ENCODE measurements at regions not wholly inside any gene's neighbourhood (a gene's known extent, or its start where the extent isn't known, plus 50 kb on each side); places are given as distances from the start of the nearest gene placed in this dataset.

- no peak for DNase-seq
Observed at GRCh38 chr11:23961503-23962338, 535.1 kb upstream of the LUZP2 start.

DNA sequence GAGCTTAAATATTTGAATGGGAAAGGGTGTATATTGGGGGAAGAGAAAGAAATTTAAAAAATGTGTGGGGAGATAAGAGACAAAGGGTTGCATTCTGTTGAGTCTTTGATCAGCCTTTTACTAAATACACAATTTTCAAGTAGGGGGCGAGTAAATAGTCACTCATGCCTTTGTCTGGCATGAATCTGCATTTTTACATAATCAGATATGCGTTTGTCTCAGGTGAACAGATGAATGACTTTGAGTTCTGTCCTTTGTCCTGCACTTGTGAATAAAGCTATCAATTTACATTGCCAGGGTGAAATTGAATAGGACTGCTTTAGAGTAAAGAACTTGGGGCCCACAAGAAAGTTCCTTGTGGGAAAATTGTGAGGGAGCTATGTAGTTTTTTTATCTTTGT is 523.6 kb upstream of the LUZP2 start:
- no peak for DNase-seq

DNA sequence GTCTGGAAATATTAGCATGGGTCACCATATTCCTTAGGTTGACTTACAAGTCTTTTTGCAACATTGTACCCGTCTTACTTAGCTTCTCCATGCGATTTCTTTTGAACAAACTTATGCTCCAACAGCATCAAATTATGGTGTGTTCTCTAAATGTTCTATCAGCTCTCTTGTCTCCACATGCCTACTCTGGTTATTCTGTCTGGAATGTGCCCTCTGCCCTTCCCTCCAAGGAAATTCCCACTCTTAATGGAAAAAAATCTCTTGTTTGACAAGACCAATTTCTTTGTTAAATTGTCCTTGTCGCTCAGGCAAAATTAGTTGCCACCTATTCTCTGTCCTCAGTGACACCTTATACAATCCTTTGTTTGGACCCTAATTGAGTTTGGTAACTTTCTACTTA is 522.8 kb upstream of the LUZP2 start:
- no peak for DNase-seq

DNA sequence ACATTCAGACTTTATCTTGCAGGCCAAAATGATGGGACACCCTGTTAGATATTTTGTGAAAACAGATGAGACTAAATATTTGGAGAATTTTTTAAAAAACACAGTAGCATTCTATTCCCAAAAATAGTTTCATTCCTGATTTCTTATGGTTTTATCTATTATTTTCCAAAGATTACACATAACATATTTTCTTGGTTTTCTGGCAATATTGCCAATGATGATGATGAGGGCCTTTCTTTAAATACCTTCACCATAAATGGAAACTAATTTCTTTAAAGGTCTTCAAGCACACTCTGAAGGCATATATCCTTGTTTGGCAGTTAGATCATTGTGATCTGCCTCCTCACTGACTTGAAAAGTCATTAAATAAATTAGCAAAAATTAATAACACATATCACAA is 522.3 kb upstream of the LUZP2 start:
- no peak for DNase-seq

DNA sequence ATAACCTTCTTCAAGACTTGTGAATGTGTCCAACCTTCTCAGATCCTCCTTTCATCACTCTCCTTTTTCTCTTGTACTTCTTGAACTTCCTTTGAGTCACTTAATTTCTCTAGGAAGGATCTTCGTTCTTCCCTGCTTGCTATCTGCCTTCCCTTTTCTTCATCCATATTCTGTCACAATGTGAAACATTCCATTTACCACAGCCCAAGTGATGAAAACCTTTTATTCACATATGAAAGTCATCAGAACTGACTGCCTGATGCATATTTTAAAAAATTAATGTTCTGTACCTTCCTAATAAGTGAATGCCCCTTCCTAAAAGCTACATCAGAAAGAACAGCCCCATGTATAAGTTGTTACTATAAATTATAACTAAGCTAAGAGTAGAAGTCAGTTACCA is 520.4 kb upstream of the LUZP2 start:
- DNase-seq, result no peak

DNA sequence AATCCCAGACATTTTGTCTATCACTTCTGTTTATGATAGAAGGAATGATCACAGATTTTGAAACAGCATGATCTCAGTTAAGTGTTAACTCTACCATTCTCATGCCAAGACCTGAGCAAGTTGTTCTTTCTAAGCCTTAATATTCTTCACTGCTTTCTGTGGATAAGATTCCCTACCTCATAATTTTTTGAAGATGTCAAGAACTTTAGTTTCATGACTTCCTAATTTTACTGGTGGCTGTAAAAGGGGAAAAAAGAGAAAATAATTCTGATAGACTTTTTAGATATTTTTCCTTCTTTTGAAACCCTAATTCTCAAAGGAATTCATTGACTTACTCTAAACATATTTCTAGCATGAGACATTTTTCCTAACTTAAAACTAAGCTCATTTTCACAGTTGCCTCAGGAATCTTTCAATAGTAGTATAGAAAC is 520.0 kb upstream of the LUZP2 start:
- DNase-seq, result no peak

GRCh38 chr11:23988381-23989006 is 508.4 kb upstream of the LUZP2 start:
- no peak for DNase-seq

GRCh38 chr11:23990346-23991164 is 506.3 kb upstream of the LUZP2 start:
- DNase-seq, result no peak

DNA sequence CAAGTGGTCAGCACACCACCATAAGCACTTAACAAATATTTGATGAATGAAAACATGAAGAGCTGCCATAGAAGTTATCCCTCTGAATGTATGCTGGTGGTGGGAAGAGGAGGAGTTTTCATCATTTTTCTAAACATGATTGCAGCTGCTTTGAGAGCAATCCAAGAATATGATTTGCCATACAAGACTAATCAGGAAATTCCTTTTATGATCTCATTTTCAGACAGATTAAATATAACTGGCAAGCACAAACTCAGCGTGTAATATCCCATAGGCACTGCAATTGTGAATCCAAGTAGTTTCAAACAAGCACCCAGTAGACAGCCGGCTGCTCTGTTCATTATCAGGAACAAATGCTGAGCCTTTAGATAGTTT is 505.7 kb upstream of the LUZP2 start:
- no peak for DNase-seq

DNA sequence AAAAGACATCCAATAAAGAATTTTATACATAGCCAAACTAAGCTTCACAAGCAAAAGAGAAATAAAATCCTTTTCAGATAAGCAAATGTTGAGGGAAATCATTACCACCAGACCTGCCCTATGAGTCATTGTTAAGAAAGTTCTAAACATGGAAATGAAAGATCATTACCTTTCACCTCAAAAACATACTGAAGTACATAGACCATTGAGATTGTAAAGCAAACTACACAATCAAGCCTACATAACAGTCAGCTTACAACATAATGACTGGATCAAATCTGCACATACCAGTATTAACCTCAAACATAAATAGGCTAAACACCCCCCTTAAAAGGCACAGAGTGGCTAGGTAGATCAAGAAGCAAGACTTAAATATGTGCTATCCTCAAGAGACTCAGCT is 501.0 kb upstream of the LUZP2 start:
- no peak for DNase-seq

- no peak for DNase-seq
Observed at GRCh38 chr11:23997356-23997755, 499.5 kb upstream of the LUZP2 start.

GRCh38 chr11:24005202-24005876 is 491.5 kb upstream of the LUZP2 start:
- DNase-seq, result no peak

DNA sequence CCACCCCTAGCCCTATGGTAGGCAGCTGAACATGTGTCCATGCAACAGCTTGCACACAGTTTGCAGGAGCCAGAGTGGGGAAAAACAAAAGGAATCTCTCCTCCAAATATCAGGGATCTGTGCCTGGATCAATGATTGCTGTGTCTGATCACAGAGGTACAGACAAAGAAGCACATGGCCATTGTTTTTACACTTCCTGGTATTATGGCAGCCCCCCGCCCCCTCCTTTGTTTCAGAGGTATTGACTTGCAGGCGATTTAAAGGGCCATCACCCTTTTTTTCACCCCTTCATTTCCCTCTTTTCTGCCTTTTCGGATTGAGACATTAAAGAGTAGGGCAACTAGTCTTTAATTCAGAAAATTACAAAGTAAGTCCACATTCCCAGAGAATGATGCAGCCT is 453.0 kb upstream of the LUZP2 start:
- no peak for DNase-seq

GRCh38 chr11:24046731-24047130 is 450.1 kb upstream of the LUZP2 start:
- DNase-seq, result no peak

- no peak for DNase-seq
Observed at GRCh38 chr11:24056051-24056450, 440.8 kb upstream of the LUZP2 start.

DNA sequence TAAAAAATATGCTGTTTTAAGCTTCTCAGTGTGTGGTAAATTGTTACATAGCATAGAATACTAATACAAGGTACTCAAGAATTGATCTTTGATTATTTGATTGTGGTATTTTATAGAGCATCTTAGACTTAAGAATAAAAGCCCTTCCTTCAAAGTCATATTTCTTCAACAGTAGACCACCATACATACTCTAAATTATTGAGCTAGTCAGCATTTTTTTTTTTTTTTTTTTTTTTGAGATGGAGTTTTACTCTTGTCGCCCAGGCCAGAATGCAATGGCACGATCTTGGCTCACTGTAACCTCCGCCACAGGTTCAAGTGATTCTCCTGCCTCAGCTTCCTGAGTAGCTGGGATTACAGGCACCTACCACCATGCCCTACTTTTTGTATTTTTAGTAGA is 436.7 kb upstream of the LUZP2 start:
- DNase-seq, result no peak

GRCh38 chr11:24064309-24064903 is 432.4 kb upstream of the LUZP2 start:
- no peak for DNase-seq

- no peak for DNase-seq
Observed at GRCh38 chr11:24068197-24068596, 428.7 kb upstream of the LUZP2 start.

DNA sequence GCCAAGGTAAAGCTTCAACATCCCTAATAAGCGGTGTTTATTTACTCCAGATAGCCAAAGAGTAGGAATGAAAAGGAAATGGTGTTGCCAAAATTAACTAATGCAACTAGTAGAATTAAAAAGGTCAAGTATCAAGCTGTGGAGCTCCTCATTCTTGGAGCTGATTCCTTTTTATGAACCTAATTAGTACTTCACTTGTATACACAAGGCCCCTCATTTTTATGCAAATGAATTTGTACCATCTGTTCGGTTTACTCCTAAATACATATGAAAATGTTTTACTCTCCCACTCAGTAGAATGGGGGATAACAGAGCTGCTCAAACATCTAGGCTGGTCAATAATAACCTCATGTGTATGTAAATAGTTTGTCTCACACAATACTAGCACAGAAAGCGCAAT is 426.4 kb upstream of the LUZP2 start:
- no peak for DNase-seq

GRCh38 chr11:24078018-24078417 is 418.8 kb upstream of the LUZP2 start:
- no peak for DNase-seq

DNA sequence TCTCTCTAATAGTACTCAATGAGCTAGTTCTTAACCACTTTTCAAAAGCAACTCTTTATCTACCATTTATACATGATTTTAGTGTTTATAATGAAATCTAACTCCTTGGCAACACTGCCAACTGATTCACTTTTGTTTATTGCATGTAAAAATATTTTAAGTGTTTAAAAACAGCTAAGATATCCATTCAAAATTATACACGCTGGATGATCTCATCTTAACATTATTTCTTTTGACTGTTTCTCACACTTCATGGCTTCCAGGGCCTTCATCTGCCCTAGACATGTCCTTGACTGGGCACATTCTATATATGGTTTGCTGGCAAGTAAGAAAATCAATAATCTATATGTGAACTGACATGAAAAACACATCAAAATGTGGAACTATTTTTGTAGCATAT is 414.6 kb upstream of the LUZP2 start:
- no peak for DNase-seq

- DNase-seq, result no peak
Observed at GRCh38 chr11:24082860-24083259, 414.0 kb upstream of the LUZP2 start.

GRCh38 chr11:24084956-24085355 is 411.9 kb upstream of the LUZP2 start:
- no peak for DNase-seq
